HepG2 (cell line): ENCODE measurements at regions not wholly inside any gene's neighbourhood (a gene's known extent, or its start where the extent isn't known, plus 50 kb on each side); places are given as distances from the start of the nearest gene placed in this dataset.

ENCODE experiments used
- ATAC-seq: fragments of 200-7000 bp; cut with Tn5 transposase; 3 replicates; pipeline ENCODE4 v1.9.1; 2020; ENCODE audit warnings: mild to moderate bottlenecking, moderate library complexity
- BruUV-seq: library from RNA; stranded (reverse); fragments of 400-500 nt; replicated peaks from 2 replicates; lab custom pipeline; 2021; lab: Mats Ljungman, UMichigan
- CTCF ChIA-PET: fragments of 300-600 bp; formaldehyde crosslinking; extraction: SDS; loops from one replicate; lab custom pipeline; 2021; ENCODE audit warnings: low total read pairs, inconsistent platforms, low intra/inter-chr PET ratio; lab: Yijun Ruan, JAX
- POLR2A ChIA-PET: fragments of 350-600 bp; sonication (Branson Sonifier 250); formaldehyde crosslinking; loops from one replicate; lab custom pipeline; 2020; ENCODE audit warnings: antibody characterized with exemption, inconsistent platforms; lab: Yijun Ruan, JAX
- DNase-seq: peaks from one replicate; pipeline ENCODE4 v3.0.0-alpha.2; 2015; ENCODE audit warnings: low spot score
- FAIRE-seq: peaks from 3 replicates; lab custom pipeline; 2011; peaks lifted over from hg19 to GRCh38; lab: Jason Lieb, UNC
- H2AFZ ChIP-seq: one replicate; pipeline ENCODE4 v1.6.1; 2011; ENCODE audit warnings: low read length, inconsistent platforms
- H3K27ac ChIP-seq: fragments of 300-600 bp; 3 replicates; pipeline ENCODE4 v1.8.0; 2011; ENCODE audit warnings: mixed run types, mild to moderate bottlenecking, mixed read lengths, low read length, inconsistent platforms; ENCODE audit not compliant: insufficient read depth; ENCODE audit errors: extremely low read length
- H3K27me3 ChIP-seq, 2 experiments: fragments of 200-600 bp in 1 of 2; 2 replicates in 1 of 2; 3 replicates in 1 of 2; pipeline versions ENCODE4 v1.6.0 to v1.8.0; 2011; ENCODE audit warnings: low read length in 2 of 2, mild to moderate bottlenecking in 2 of 2, moderate library complexity in 2 of 2, inconsistent platforms in 1 of 2; ENCODE audit not compliant: insufficient read depth in 2 of 2, control insufficient read depth in 1 of 2
- H3K36me3 ChIP-seq, 2 experiments: fragments of 200-600 bp in 1 of 2; replicated peaks in 1 of 2; 2 replicates in 1 of 2; 3 replicates in 1 of 2; pipeline versions ENCODE4 v1.5.1 to v1.8.0; 2011; ENCODE audit warnings: low read length in 2 of 2, inconsistent platforms in 1 of 2; ENCODE audit not compliant: insufficient read depth in 2 of 2, control insufficient read depth in 1 of 2
- H3K4me1 ChIP-seq: 2 replicates; pipeline ENCODE4 v1.5.1; 2012; ENCODE audit warnings: low read length, inconsistent platforms; ENCODE audit not compliant: insufficient read depth
- H3K4me2 ChIP-seq: 2 replicates; pipeline ENCODE4 v1.6.0; 2011; ENCODE audit warnings: low read depth, low read length, inconsistent platforms
- H3K4me3 ChIP-seq, 3 experiments: fragments of 200-600 bp in 1 of 3; sonication (generic), shearing (Covaris generic) in 1 of 3; replicated peaks in 1 of 3; 2 replicates each; pipeline ENCODE4 v1.5.1; 2011 to 2016; ENCODE audit warnings: low read length in 3 of 3, inconsistent platforms in 2 of 3, low read depth in 2 of 3, mild to moderate bottlenecking in 2 of 3, control low read depth in 1 of 3, mixed read lengths in 1 of 3; ENCODE audit not compliant: insufficient read depth in 1 of 3
- H3K79me2 ChIP-seq: one replicate; pipeline ENCODE4 v1.6.1; 2011; ENCODE audit warnings: low read length, inconsistent platforms; ENCODE audit not compliant: insufficient read depth
- H3K9ac ChIP-seq: 2 replicates; pipeline ENCODE4 v1.6.0; 2011; ENCODE audit warnings: mild to moderate bottlenecking, low read depth, low read length, inconsistent platforms; ENCODE audit not compliant: insufficient read depth
- H3K9me3 ChIP-seq: 2 replicates; pipeline ENCODE4 v1.5.1; 2012; ENCODE audit warnings: mild to moderate bottlenecking, low read length
- H4K20me1 ChIP-seq: 2 replicates; pipeline ENCODE4 v1.6.0; 2011; ENCODE audit warnings: inconsistent platforms, mild to moderate bottlenecking, low read length, moderate library complexity; ENCODE audit not compliant: insufficient read depth
- HOXA3 ChIP-seq: sonication (generic); formaldehyde crosslinking; IDR thresholded peaks from 2 replicates; pipeline ENCODE4 v1.5.0; 2020; ENCODE audit warnings: missing genetic modification reagents
- MED8 ChIP-seq: sonication (generic); formaldehyde crosslinking; IDR thresholded peaks from 2 replicates; pipeline ENCODE4 v1.8.1; 2023; ENCODE audit warnings: mild to moderate bottlenecking, missing genetic modification reagents; ENCODE audit not compliant: insufficient replicate concordance
- MTA3 ChIP-seq: sonication (generic); formaldehyde crosslinking; IDR thresholded peaks from 2 replicates; pipeline ENCODE4 v1.4.0; 2020; ENCODE audit warnings: missing genetic modification reagents
- POGK ChIP-seq: sonication (generic); formaldehyde crosslinking; conservative IDR thresholded peaks from 2 replicates; pipeline ENCODE4 v1.8.0; 2022; ENCODE audit warnings: mild to moderate bottlenecking, moderate library complexity, missing genetic modification reagents
- PRPF4 ChIP-seq: fragments of 200-400 bp; formaldehyde crosslinking; IDR thresholded peaks from 2 replicates; pipeline ENCODE4 v1.6.1; 2016; ENCODE audit warnings: low read length, low read depth; ENCODE audit not compliant: poor library complexity, severe bottlenecking
- RFXAP ChIP-seq: sonication (generic); formaldehyde crosslinking; IDR thresholded peaks from 2 replicates; pipeline ENCODE4 v1.4.0; 2020; ENCODE audit warnings: missing genetic modification reagents, borderline replicate concordance
- YEATS4 ChIP-seq: sonication (generic); formaldehyde crosslinking; IDR thresholded peaks from 2 replicates; pipeline ENCODE4 v1.4.0; 2020; ENCODE audit warnings: missing genetic modification reagents, borderline replicate concordance
- ZC3H4 ChIP-seq: sonication (generic); formaldehyde crosslinking; IDR thresholded peaks from 2 replicates; pipeline ENCODE4 v1.4.0; 2020; ENCODE audit warnings: missing genetic modification reagents, borderline replicate concordance
- ZFP41 ChIP-seq: sonication (generic); formaldehyde crosslinking; IDR thresholded peaks from 2 replicates; pipeline ENCODE4 v1.4.0; 2020; ENCODE audit warnings: mild to moderate bottlenecking, missing genetic modification reagents, borderline replicate concordance
- ZNF253 ChIP-seq: sonication (generic); formaldehyde crosslinking; IDR thresholded peaks from 2 replicates; pipeline ENCODE4 v1.8.0; 2022; ENCODE audit warnings: mild to moderate bottlenecking, missing genetic modification reagents, borderline replicate concordance
- ZNF550 ChIP-seq: sonication (generic); formaldehyde crosslinking; IDR thresholded peaks from 2 replicates; pipeline ENCODE4 v1.4.0; 2020; ENCODE audit warnings: mild to moderate bottlenecking, missing genetic modification reagents, borderline replicate concordance
- WGBS: methylation state at CpG from one replicate; pipeline ENCODE4 v1.1.6; 2017; ENCODE audit warnings: low lambda C conversion rate; 5-methylcytosine and 5-hydroxymethylcytosine counted together
- in situ Hi-C: cut with HindIII; loops from 2 replicates; pipeline ENCODE4 v1.10.0; 2017; ENCODE audit warnings: low pct_unique_long_range_greater_than_20kb; ENCODE audit not compliant: extremely low pct_ligation_motif_present
- intact Hi-C: fragments of 100-400 bp; cut with micrococcal nuclease; formaldehyde crosslinking; loops from one replicate; pipeline ENCODE4 v1.10.0; 2022; ENCODE audit not compliant: unreplicated experiment

- in situ Hi-C loops, result no loop called here
- no peak for ATAC-seq
- H3K9ac ChIP-seq, result no peak overlapping the region
- no peaks in the 10 kb centered on the region for H3K9me3 ChIP-seq
- CTCF ChIA-PET, result no interaction called here
- FAIRE-seq, result no peak
- POLR2A ChIA-PET, result no interaction called here
- 0% methylated on average over 1 of the region's 1 CpG for WGBS
- H3K4me1 ChIP-seq, result no peaks in the 10 kb centered on the region
- no TSS peak for BruUV-seq
- H3K36me3 ChIP-seq, result no peaks in the 10 kb centered on the region
- no peaks in the 10 kb centered on the region for H4K20me1 ChIP-seq
- H3K27ac ChIP-seq, result no peak overlapping the region
- DNase-seq, result no peak
- no peak overlapping the region for H2AFZ ChIP-seq
- no peaks in the 10 kb centered on the region for H3K79me2 ChIP-seq
- no peaks in the 10 kb centered on the region; a peak in 1 of 5 replicates for H3K27me3 ChIP-seq
- H3K4me2 ChIP-seq, result no peak overlapping the region
- TF ChIP-seq MTA3 (CRISPR knock-in tag) (no peak), ZNF253 (CRISPR knock-in tag) (no peak), MED8 (CRISPR knock-in tag) (no peak)
- TF ChIP-seq, all 625 proteins: peak for 0
- no peak overlapping the region for H3K4me3 ChIP-seq
- intact Hi-C loops, result no loop called here
These were observed 723.8 kb downstream of the TUSC7 start for GRCh38 chr3:117433427-117433826.

GRCh38 chr3:117434661-117435412, 725.3 kb downstream of the TUSC7 start:
- ChIA-PET CTCF (no interaction called here), POLR2A (no interaction called here)
- H3K27ac ChIP-seq, result no peak overlapping the region
- H3K9me3 ChIP-seq, result no peaks in the 10 kb centered on the region
- DNase-seq (no peak), FAIRE-seq (no peak), ATAC-seq (no peak)
- no TSS peak for BruUV-seq
- H4K20me1 ChIP-seq, result no peaks in the 10 kb centered on the region
- no peaks in the 10 kb centered on the region for H3K79me2 ChIP-seq
- intact Hi-C loops, result no loop called here
- H3K4me2 ChIP-seq, result no peak overlapping the region
- no peak overlapping the region for H3K9ac ChIP-seq
- no peaks in the 10 kb centered on the region for H3K36me3 ChIP-seq
- no peak overlapping the region for H2AFZ ChIP-seq
- H3K4me3 ChIP-seq, result no peak overlapping the region
- in situ Hi-C loops, result no loop called here
- H3K4me1 ChIP-seq, result no peaks in the 10 kb centered on the region
- no peaks in the 10 kb centered on the region for H3K27me3 ChIP-seq
- no peak for TF ChIP-seq YEATS4 (CRISPR knock-in tag)
- TF ChIP-seq ZC3H4, result no peak
- TF ChIP-seq MTA3 (CRISPR knock-in tag), result no peak
- TF ChIP-seq HOXA3 (CRISPR knock-in tag), result no peak
- TF ChIP-seq ZFP41 (CRISPR knock-in tag), result no peak
- TF ChIP-seq PRPF4, result no peak
- no peak for TF ChIP-seq RFXAP (CRISPR knock-in tag)
- no peak for TF ChIP-seq POGK
- TF ChIP-seq ZNF253 (CRISPR knock-in tag), result no peak
- no peak for TF ChIP-seq ZNF550 (CRISPR knock-in tag)
